K562 (cell line): ENCODE measurements at regions not wholly inside any gene's neighbourhood (a gene's known extent, or its start where the extent isn't known, plus 50 kb on each side); places are given as distances from the start of the nearest gene placed in this dataset.

Experiments used
- ATAC-seq: fragments of 200-7000 bp; cut with Tn5 transposase; 3 replicates; pipeline ENCODE4 v1.9.1; 2020; ENCODE audit warnings: moderate library complexity
- BruUV-seq: library from RNA; stranded (reverse); fragments of 400-500 nt; replicated peaks from 2 replicates; lab custom pipeline; 2021; lab: Mats Ljungman, UMichigan
- CTCF ChIA-PET: fragments of 300-600 bp; formaldehyde crosslinking; extraction: SDS; loops from one replicate; lab custom pipeline; 2021; ENCODE audit warnings: low intra/inter-chr PET ratio; lab: Yijun Ruan, JAX
- POLR2A ChIA-PET: fragments of 300-600, 350-650 bp; sonication (Branson Sonifier 250); formaldehyde crosslinking; extraction: SDS; loops from one replicate; lab custom pipeline; 2021; ENCODE audit warnings: antibody characterized with exemption, inconsistent platforms; lab: Yijun Ruan, JAX
- DNase-seq, 4 experiments: peaks; one replicate each; pipeline versions ENCODE4 v3.0.0 to v3.0.0-alpha.2; 2011 to 2018; ENCODE audit warnings: low spot score in 3 of 4, mixed read lengths in 3 of 4; ENCODE audit errors: extremely low read depth in 1 of 4
- FAIRE-seq: peaks from 2 replicates; lab custom pipeline; 2011; peaks lifted over from hg19 to GRCh38; lab: Jason Lieb, UNC
- H2AFZ ChIP-seq: 2 replicates; pipeline ENCODE4 v1.6.0; 2011; ENCODE audit warnings: low read depth, low read length, control low read depth, inconsistent platforms
- H3K27ac ChIP-seq: fragments of 200-600 bp; 3 replicates; pipeline ENCODE4 v1.8.0; 2011; ENCODE audit warnings: low read depth, mild to moderate bottlenecking, control low read depth, inconsistent platforms, low read length, moderate library complexity, mixed read lengths; ENCODE audit errors: extremely low read depth
- H3K27me3 ChIP-seq, 2 experiments: fragments of 300-600 bp in 1 of 2; 2 replicates in 1 of 2; 3 replicates in 1 of 2; pipeline versions ENCODE4 v1.6.0 to v1.8.0; 2011; ENCODE audit warnings: inconsistent platforms in 2 of 2, low read length in 2 of 2, mild to moderate bottlenecking in 1 of 2, mixed read lengths in 1 of 2, moderate library complexity in 1 of 2; ENCODE audit not compliant: control insufficient read depth in 2 of 2, insufficient read depth in 2 of 2
- H3K36me3 ChIP-seq: fragments of 300-600 bp; 3 replicates; pipeline ENCODE4 v1.8.0; 2011; ENCODE audit warnings: mild to moderate bottlenecking, low read length, inconsistent platforms; ENCODE audit not compliant: control insufficient read depth, insufficient read depth
- H3K4me1 ChIP-seq, 2 experiments: fragments of 200-600 bp in 1 of 2; replicated peaks in 1 of 2; 2 replicates in 1 of 2; 3 replicates in 1 of 2; pipeline versions ENCODE4 v1.5.1 to v1.8.0; 2011; ENCODE audit warnings: inconsistent platforms in 2 of 2, low read length in 2 of 2, mild to moderate bottlenecking in 1 of 2, mixed read lengths in 1 of 2, moderate library complexity in 1 of 2; ENCODE audit not compliant: control insufficient read depth in 2 of 2, insufficient read depth in 2 of 2
- H3K4me2 ChIP-seq: 2 replicates; pipeline ENCODE4 v1.6.1; 2011; ENCODE audit warnings: low read length, control low read depth, inconsistent platforms, mixed read lengths; ENCODE audit not compliant: insufficient read depth
- H3K4me3 ChIP-seq: fragments of 200-600 bp; sonication (generic), shearing (Covaris generic); 2 replicates; pipeline ENCODE4 v1.5.1; 2016; ENCODE audit warnings: control low read depth, inconsistent platforms
- H3K79me2 ChIP-seq: fragments of 200-600 bp; 3 replicates; pipeline ENCODE4 v1.8.0; 2011; ENCODE audit warnings: low read length, inconsistent platforms; ENCODE audit not compliant: control insufficient read depth, insufficient read depth
- H3K9ac ChIP-seq, 2 experiments: 2 replicates each; pipeline versions ENCODE4 v1.6.0 to v1.6.1; 2011; ENCODE audit warnings: low read depth in 2 of 2, low read length in 2 of 2, control low read depth in 1 of 2, inconsistent platforms in 1 of 2, mild to moderate bottlenecking in 1 of 2, mixed read lengths in 1 of 2; ENCODE audit not compliant: insufficient read depth in 1 of 2
- H3K9me1 ChIP-seq: one replicate; pipeline ENCODE4 v1.6.0; 2011; ENCODE audit warnings: inconsistent platforms, mild to moderate bottlenecking, low read length, moderate library complexity; ENCODE audit not compliant: control insufficient read depth, insufficient read depth
- H3K9me3 ChIP-seq: replicated peaks from 2 replicates; pipeline ENCODE4 v1.5.1; 2011; ENCODE audit warnings: low read depth, low read length, inconsistent platforms; ENCODE audit not compliant: control insufficient read depth, insufficient read depth
- H4K20me1 ChIP-seq: replicated peaks from 2 replicates; pipeline ENCODE4 v1.6.1; 2011; ENCODE audit warnings: low read length, inconsistent platforms, mixed read lengths; ENCODE audit not compliant: control insufficient read depth, insufficient read depth
- CHCHD3 ChIP-seq: fragments of 250-450 bp; sonication (Bioruptor Pico); IDR thresholded peaks from 2 replicates; pipeline ENCODE4 v2.1.2; 2022; ENCODE audit warnings: mild to moderate bottlenecking
- HSF4 ChIP-seq: fragments of 250-450 bp; sonication (Bioruptor Pico); IDR thresholded peaks from 2 replicates; pipeline ENCODE4 v2.1.2; 2022; ENCODE audit warnings: mild to moderate bottlenecking, moderate library complexity, borderline replicate concordance
- NEUROD1 ChIP-seq: fragments of 150-350 bp; IDR thresholded peaks from 2 replicates; pipeline ENCODE4 v1.6.1; 2014; ENCODE audit warnings: borderline replicate concordance, low read length, low read depth; ENCODE audit not compliant: partially characterized antibody
- RBBP5 ChIP-seq: fragments of 200-600 bp; sonication (generic); IDR thresholded peaks from 2 replicates; pipeline ENCODE4 v1.6.1; 2012; ENCODE audit warnings: borderline replicate concordance, mild to moderate bottlenecking, low read length, control low read depth, inconsistent platforms; ENCODE audit not compliant: insufficient read depth, poor library complexity, severe bottlenecking
- TARDBP ChIP-seq: fragments of 450-650 bp; IDR thresholded peaks from 2 replicates; pipeline ENCODE4 v1.6.1; 2016
- TGIF2 ChIP-seq: sonication (generic); formaldehyde crosslinking; IDR thresholded peaks from 2 replicates; pipeline ENCODE4 v1.8.1; 2022; ENCODE audit warnings: mild to moderate bottlenecking, missing genetic modification reagents, moderate library complexity
- ZNF511 ChIP-seq: sonication (generic); formaldehyde crosslinking; IDR thresholded peaks from 2 replicates; pipeline ENCODE4 v1.8.0; 2022; ENCODE audit warnings: mild to moderate bottlenecking, missing genetic modification reagents
- WGBS: fragments of 100-300 bp; shearing (Covaris generic); methylation state at CpG from one replicate; pipeline ENCODE4 v1.1.6; 2016; ENCODE audit warnings: low coverage, mixed read lengths; ENCODE audit not compliant: insufficient coverage; ENCODE audit errors: missing lambda C conversion rate; 5-methylcytosine and 5-hydroxymethylcytosine counted together
- in situ Hi-C: fragments of 300-500 bp; cut with MboI; formaldehyde crosslinking; loops from 4 replicates; pipeline ENCODE4 v1.15.0; 2018; ENCODE audit warnings: inconsistent platforms, mixed read lengths
- intact Hi-C: fragments of 100-400 bp; cut with micrococcal nuclease; formaldehyde crosslinking; loops from 2 replicates; pipeline ENCODE4 v1.14.2; 2022

- no peak for TF ChIP-seq TARDBP
- no peak for TF ChIP-seq CHCHD3 (CRISPR knock-in tag)
- TF ChIP-seq TGIF2 (CRISPR knock-in tag) = no peak
- no peak for TF ChIP-seq ZNF511
- no peak for TF ChIP-seq HSF4 (CRISPR knock-in tag)
- TF ChIP-seq RBBP5 = no peak
- no peak for TF ChIP-seq NEUROD1
- Histone ChIP-seq H3K36me3 (no peaks in the 10 kb centered on the region), H3K4me3 (no peak overlapping the region), H3K9me3 (no peaks in the 10 kb centered on the region), H3K4me2 (no peak overlapping the region), H3K27me3 (no peaks in the 10 kb centered on the region), H3K9ac (no peak overlapping the region), H3K9me1 (no peaks in the 10 kb centered on the region), H4K20me1 (no peaks in the 10 kb centered on the region), H3K79me2 (no peaks in the 10 kb centered on the region), H2AFZ (no peak overlapping the region), H3K27ac (no peak overlapping the region), H3K4me1 (no peaks in the 10 kb centered on the region)
- DNase-seq (no peak), FAIRE-seq (no peak), ATAC-seq (no peak)
- intact Hi-C loops = no loop called here
- ChIA-PET CTCF (no interaction called here), POLR2A (no interaction called here)
- no TSS peak for BruUV-seq
- in situ Hi-C loops = no loop called here
- 1% methylated on average over 4 of the region's 4 CpGs for WGBS
Observed at GRCh38 chr4:60241866-60242265, 958.3 kb upstream of the ADGRL3 start.
